Endothelial cell of umbilical vein (primary cell): ENCODE measurements at regions not wholly inside any gene's neighbourhood (a gene's known extent, or its start where the extent isn't known, plus 50 kb on each side); places are given as distances from the start of the nearest gene placed in this dataset.

Experiments used
- BruUV-seq: library from RNA; stranded (reverse); fragments of 400-500 nt; replicated peaks from 2 replicates; lab custom pipeline; 2021; lab: Mats Ljungman, UMichigan
- CTCF ChIA-PET: fragments of 300-600, 350-600 bp; sonication (Branson Sonifier 250); formaldehyde crosslinking; loops from one replicate; lab custom pipeline; 2021; ENCODE audit warnings: antibody characterized with exemption, inconsistent platforms; lab: Charles Lee
- POLR2A ChIA-PET: fragments of 300-600, 350-600 bp; sonication (Branson Sonifier 250); formaldehyde crosslinking; loops from one replicate; lab custom pipeline; 2021; ENCODE audit warnings: antibody characterized with exemption, inconsistent platforms; lab: Charles Lee
- DNase-seq: peaks from one replicate; pipeline ENCODE4 v3.0.0-alpha.2; 2011; ENCODE audit warnings: low read depth, low spot score
- FAIRE-seq: peaks from 2 replicates; lab custom pipeline; 2011; peaks lifted over from hg19 to GRCh38; lab: Jason Lieb, UNC
- H2AFZ ChIP-seq: 2 replicates; pipeline ENCODE4 v1.6.0; 2012; ENCODE audit warnings: low read depth, low read length, control low read depth, inconsistent platforms
- H3K27ac ChIP-seq: 2 replicates; pipeline ENCODE4 v1.5.1; 2011; ENCODE audit warnings: low read depth, mild to moderate bottlenecking, control low read depth, low read length, moderate library complexity; ENCODE audit not compliant: insufficient read depth
- H3K27me3 ChIP-seq, 2 experiments: 2 replicates each; pipeline versions ENCODE4 v1.6.0 to v1.6.1; 2011; ENCODE audit warnings: low read length in 2 of 2, mixed read lengths in 1 of 2; ENCODE audit not compliant: control insufficient read depth in 2 of 2, insufficient read depth in 2 of 2
- H3K36me3 ChIP-seq, 2 experiments: 2 replicates in 1 of 2; 3 replicates in 1 of 2; pipeline ENCODE4 v1.5.1; 2011; ENCODE audit warnings: low read length in 2 of 2, mild to moderate bottlenecking in 1 of 2, moderate library complexity in 1 of 2; ENCODE audit not compliant: control insufficient read depth in 2 of 2, insufficient read depth in 2 of 2; ENCODE audit errors: extremely low read depth in 1 of 2
- H3K4me1 ChIP-seq: 3 replicates; pipeline ENCODE4 v1.5.1; 2011; ENCODE audit warnings: mild to moderate bottlenecking, low read length; ENCODE audit not compliant: control insufficient read depth, insufficient read depth; ENCODE audit errors: extremely low read depth
- H3K4me2 ChIP-seq: 2 replicates; pipeline ENCODE4 v1.6.1; 2011; ENCODE audit warnings: low read length, control low read depth, mixed read lengths; ENCODE audit not compliant: insufficient read depth
- H3K4me3 ChIP-seq, 3 experiments: fragments of 200-600 bp in 1 of 3; sonication (generic), shearing (Covaris generic) in 1 of 3; replicated peaks in 1 of 3; 2 replicates each; pipeline ENCODE4 v1.5.1; 2011 to 2016; ENCODE audit warnings: control low read depth in 3 of 3, low read length in 3 of 3, mild to moderate bottlenecking in 2 of 3, inconsistent platforms in 1 of 3, low read depth in 1 of 3, moderate library complexity in 1 of 3; ENCODE audit not compliant: insufficient read depth in 1 of 3
- H3K79me2 ChIP-seq: 2 replicates; pipeline ENCODE4 v1.6.0; 2012; ENCODE audit warnings: low read length, inconsistent platforms; ENCODE audit not compliant: control insufficient read depth, insufficient read depth
- H3K9ac ChIP-seq: replicated peaks from 2 replicates; pipeline ENCODE3; 2011; ENCODE audit warnings: low read length, control low read depth; ENCODE audit not compliant: insufficient read depth; ENCODE audit errors: extremely low read depth
- H3K9me1 ChIP-seq: replicated peaks from 3 replicates; pipeline ENCODE4 v1.6.0; 2011; ENCODE audit warnings: mild to moderate bottlenecking, low read length; ENCODE audit not compliant: control insufficient read depth, insufficient read depth; ENCODE audit errors: extremely low read depth
- H3K9me3 ChIP-seq: replicated peaks from 2 replicates; pipeline ENCODE4 v1.5.1; 2012; ENCODE audit warnings: low read length, inconsistent platforms; ENCODE audit not compliant: control insufficient read depth, insufficient read depth
- H4K20me1 ChIP-seq: replicated peaks from 2 replicates; pipeline ENCODE3; 2011; ENCODE audit warnings: mild to moderate bottlenecking, low read length; ENCODE audit not compliant: control insufficient read depth, insufficient read depth; ENCODE audit errors: extremely low read depth
- CTCF ChIP-seq, 2 donors: IDR thresholded peaks; 1 replicate in 1 of 2; 2 replicates in 1 of 2; pipeline ENCODE4 v1.5.1; 2011; ENCODE audit warnings: low read length in 2 of 2, mild to moderate bottlenecking in 2 of 2, moderate library complexity in 2 of 2, control low read depth in 1 of 2, inconsistent platforms in 1 of 2, low read depth in 1 of 2; ENCODE audit not compliant: insufficient read depth in 1 of 2; ENCODE audit errors: extremely low read depth in 1 of 2
- EZH2 ChIP-seq: IDR thresholded peaks from 2 replicates; pipeline ENCODE4 v1.6.1; 2012; ENCODE audit warnings: borderline replicate concordance, low read depth, mild to moderate bottlenecking, moderate library complexity, low read length, inconsistent platforms; ENCODE audit not compliant: severe bottlenecking
- FOS ChIP-seq: IDR thresholded peaks from 2 replicates; pipeline ENCODE4 v1.6.1; 2011; ENCODE audit warnings: mild to moderate bottlenecking, low read length, moderate library complexity, borderline replicate concordance; ENCODE audit not compliant: insufficient read depth
- GATA2 ChIP-seq: IDR thresholded peaks from 2 replicates; pipeline ENCODE4 v1.7.0; 2011; ENCODE audit warnings: low read depth, mild to moderate bottlenecking, moderate library complexity, mixed read lengths, low read length; ENCODE audit not compliant: insufficient read length, insufficient read depth
- JUN ChIP-seq: IDR thresholded peaks from 2 replicates; pipeline ENCODE4 v1.6.1; 2011; ENCODE audit warnings: borderline replicate concordance, low read depth; ENCODE audit not compliant: insufficient read length, insufficient read depth
- MAX ChIP-seq: IDR thresholded peaks from 2 replicates; pipeline ENCODE4 v1.6.1; 2011; ENCODE audit not compliant: insufficient read depth, insufficient read length
- MYC ChIP-seq: IDR thresholded peaks from one replicate; pipeline ENCODE4 v1.6.1; 2011; ENCODE audit warnings: mild to moderate bottlenecking, low read depth, low read length
- POLR2A ChIP-seq: IDR thresholded peaks from 2 replicates; pipeline ENCODE4 v1.6.1; 2012; ENCODE audit warnings: low read depth, mild to moderate bottlenecking, control low read depth, low read length
- POLR2AphosphoS5 ChIP-seq: IDR thresholded peaks from 2 replicates; pipeline ENCODE4 v1.6.1; 2012; ENCODE audit warnings: low read depth, mild to moderate bottlenecking, control low read depth, low read length, moderate library complexity; ENCODE audit not compliant: insufficient read depth
- dilution Hi-C: fragments of 300-500 bp; cut with MboI; formaldehyde crosslinking; loops from one replicate; pipeline ENCODE4 v1.15.0; 2019; ENCODE audit warnings: low sequenced_read_pairs; ENCODE audit not compliant: extremely low pct_ligation_motif_present
- intact Hi-C: fragments of 100-400 bp; cut with micrococcal nuclease; formaldehyde crosslinking; loops from one replicate; pipeline ENCODE4 v1.10.0; 2022

GRCh38 chr14:48382961-48383360 is 707.6 kb upstream of the MDGA2 start:
- no peaks in the 10 kb centered on the region for H3K79me2 ChIP-seq
- H3K4me2 ChIP-seq = no peak overlapping the region
- H3K27ac ChIP-seq = no peak overlapping the region
- no peaks in the 10 kb centered on the region for H3K9me1 ChIP-seq
- FAIRE-seq (no peak), DNase-seq (no peak)
- no peaks in the 10 kb centered on the region for H3K36me3 ChIP-seq
- no peaks in the 10 kb centered on the region for H3K4me1 ChIP-seq
- CTCF ChIA-PET = no interaction called here
- dilution Hi-C loops (no loop called here), intact Hi-C loops (no loop called here)
- H3K4me3 ChIP-seq = no peak overlapping the region
- H4K20me1 ChIP-seq = no peaks in the 10 kb centered on the region
- no peak overlapping the region for H3K9ac ChIP-seq
- TF ChIP-seq GATA2 = no peak
- no peak for TF ChIP-seq MYC
- no peak for TF ChIP-seq FOS
- TF ChIP-seq MAX = no peak
- TF ChIP-seq JUN = no peak
- no peak for TF ChIP-seq CTCF (IDR thresholded peaks at IDR 0.05; ENCODE audit: extremely low read depth in 1 of 2, insufficient read depth in 1 of 2, low read depth in 1 of 2, low read length in 2 of 2)
- TF ChIP-seq POLR2AphosphoS5 = no peak
- no peak for TF ChIP-seq POLR2A
- no peak for TF ChIP-seq EZH2
- peaks cover 1% of the 10 kb centered on the region for H3K9me3 ChIP-seq
- no TSS peak for BruUV-seq
- POLR2A ChIA-PET = no interaction called here
- H2AFZ ChIP-seq = no peak overlapping the region
- no peaks in the 10 kb centered on the region for H3K27me3 ChIP-seq
